Stimulated activated CD8-positive, alpha-beta memory T cell treated with anti-CD3 and anti-CD28 coated beads, Interleukin-4, amount 100 ng/mL, for 4 hours (primary cell): ENCODE measurements at regions not wholly inside any gene's neighbourhood (a gene's known extent, or its start where the extent isn't known, plus 50 kb on each side); places are given as distances from the start of the nearest gene placed in this dataset.
"Not testable (repeated sequence)": the region's sequence is repeated elsewhere in the genome, so short reads cannot be mapped to it uniquely, and the experiment has no call there.

Source experiments
- DNase-seq, 2 donors: peaks; one replicate each; pipeline ENCODE4 v3.0.0-alpha.2; 2020; ENCODE audit warnings: low read depth in 2 of 2, low spot score in 1 of 2

DNA sequence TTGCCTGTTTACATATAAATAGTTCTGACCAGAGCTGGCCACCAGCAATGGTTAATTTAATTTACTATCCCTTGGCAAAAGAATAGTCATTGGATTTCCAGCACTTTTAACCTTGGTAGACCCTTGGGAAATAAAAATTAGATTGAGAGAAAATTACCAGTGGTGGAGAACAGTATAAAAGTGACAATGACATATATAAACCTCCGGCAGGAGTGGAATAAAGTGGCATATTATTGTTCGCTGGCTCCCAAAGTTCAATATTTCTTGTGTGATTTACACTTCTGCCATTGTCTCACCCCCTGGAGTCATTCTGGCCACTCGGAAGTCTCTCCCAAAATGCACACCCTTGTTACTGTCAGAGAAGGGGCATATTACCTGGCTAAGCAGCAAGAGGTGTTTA lies 347.7 kb downstream of the NPIPA8 start:
- no peak for DNase-seq

GRCh38 chr16:17986991-17987390 lies 349.5 kb downstream of the NPIPA8 start:
- DNase-seq, result no peak

- no peak for DNase-seq
Observed at GRCh38 chr16:17984810-17985209, 351.7 kb downstream of the NPIPA8 start.

GRCh38 chr16:17983847-17984639 lies 352.5 kb downstream of the NPIPA8 start:
- DNase-seq, result no peak

DNA sequence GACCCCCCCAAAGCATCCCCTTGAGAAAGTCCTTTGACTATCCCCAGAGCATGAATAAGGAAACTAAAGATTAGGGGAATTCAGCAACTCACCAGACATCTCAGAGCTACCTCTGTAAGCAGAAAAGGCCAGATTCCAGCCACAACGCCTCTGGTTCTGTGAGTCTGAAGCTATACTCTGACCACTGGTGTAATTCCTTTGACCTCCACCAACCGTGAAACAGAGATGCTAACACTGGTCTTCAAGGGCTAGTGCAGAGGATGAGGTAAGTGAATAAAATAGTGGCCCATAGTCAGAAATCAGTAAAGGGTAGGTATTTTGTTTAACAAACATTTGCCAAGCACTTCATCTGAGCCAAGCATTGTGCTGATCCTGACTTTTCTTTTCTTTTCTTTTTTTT lies 353.4 kb downstream of the NPIPA8 start:
- DNase-seq, result no peak

GRCh38 chr16:17977260-17977659 lies 359.3 kb downstream of the NPIPA8 start:
- DNase-seq, result no peak

GRCh38 chr16:17972460-17972943 lies 364.0 kb downstream of the NPIPA8 start:
- DNase-seq, result no peak

DNA sequence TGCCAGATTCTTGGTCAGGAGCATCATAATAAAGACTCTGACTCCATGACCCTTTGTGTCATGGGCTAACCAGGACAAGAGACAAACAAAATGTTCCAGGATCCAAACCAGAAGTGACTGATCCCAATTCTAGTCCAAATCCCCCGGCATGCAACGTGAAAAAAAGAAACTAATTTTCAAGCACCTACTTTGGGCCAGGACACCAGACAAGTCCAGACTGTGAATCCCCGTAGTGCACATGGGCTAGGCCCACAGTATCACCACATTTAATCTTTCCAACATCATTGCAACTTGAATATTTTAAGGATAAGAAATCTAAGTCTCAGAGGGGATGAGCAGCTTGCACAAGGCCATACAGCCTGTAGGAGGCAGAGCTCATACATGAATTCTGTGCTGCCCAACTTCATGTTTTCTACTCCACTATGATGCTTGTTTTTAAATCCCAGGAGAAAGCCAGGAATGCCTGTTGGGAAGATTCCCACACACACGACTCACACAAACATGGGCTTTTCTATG lies 365.7 kb downstream of the NPIPA8 start:
- no peak for DNase-seq

GRCh38 chr16:17970157-17970765 lies 366.3 kb downstream of the NPIPA8 start:
- DNase-seq, result no peak

DNA sequence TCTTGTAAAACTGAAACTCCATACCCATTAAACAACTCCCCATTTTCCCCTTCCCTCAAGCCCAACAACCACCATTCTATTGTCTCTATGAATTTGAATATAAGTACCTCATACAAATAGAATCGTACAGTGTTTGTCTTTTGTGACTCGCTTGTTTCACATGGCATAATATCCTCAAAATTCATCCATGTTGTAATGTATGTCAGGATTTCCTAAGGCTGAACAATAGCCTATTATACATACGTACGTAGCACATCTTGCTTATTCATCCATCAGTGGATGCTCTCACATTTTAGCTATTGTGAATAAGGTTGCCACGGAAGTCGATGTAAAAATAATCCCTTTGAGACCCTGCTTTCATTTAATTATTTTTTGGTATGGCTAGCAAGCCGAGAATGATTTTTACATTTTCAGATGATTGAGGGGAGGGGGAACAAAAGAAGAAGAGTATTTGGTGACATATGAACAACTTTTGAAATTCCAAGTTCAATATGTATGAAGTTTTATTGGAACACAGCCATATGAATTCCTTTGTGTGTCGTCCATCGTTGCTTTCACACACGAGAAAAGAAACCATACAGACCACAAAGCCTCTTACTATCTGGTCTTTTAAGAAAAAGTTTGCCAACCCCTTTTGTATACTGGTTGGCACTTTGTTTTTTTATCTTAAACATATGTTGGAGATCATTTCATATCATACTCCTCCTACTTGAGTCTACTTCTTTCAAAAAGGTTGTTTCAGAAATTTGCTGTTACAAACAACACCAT lies 371.2 kb downstream of the NPIPA8 start:
- DNase-seq, result no peak

DNA sequence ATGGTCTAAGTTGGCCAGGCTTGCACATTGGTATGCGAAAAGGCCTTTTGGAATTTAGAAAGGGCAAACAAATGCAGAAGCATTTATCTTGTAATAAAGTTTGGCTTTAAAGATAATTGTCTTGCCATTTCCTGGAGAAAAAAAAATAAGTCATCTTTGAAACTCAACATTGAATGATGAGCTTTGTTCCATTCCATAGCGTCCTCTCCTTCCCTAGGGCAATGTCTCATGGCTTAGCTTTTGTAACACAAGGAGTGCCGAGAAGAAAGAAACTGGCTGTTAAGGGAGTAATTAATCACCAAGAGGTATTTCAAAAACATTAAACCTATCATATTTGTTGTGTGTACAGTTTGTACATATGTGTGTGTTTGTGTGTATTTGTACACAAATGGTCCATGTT lies 372.3 kb downstream of the NPIPA8 start:
- DNase-seq, result no peak

DNA sequence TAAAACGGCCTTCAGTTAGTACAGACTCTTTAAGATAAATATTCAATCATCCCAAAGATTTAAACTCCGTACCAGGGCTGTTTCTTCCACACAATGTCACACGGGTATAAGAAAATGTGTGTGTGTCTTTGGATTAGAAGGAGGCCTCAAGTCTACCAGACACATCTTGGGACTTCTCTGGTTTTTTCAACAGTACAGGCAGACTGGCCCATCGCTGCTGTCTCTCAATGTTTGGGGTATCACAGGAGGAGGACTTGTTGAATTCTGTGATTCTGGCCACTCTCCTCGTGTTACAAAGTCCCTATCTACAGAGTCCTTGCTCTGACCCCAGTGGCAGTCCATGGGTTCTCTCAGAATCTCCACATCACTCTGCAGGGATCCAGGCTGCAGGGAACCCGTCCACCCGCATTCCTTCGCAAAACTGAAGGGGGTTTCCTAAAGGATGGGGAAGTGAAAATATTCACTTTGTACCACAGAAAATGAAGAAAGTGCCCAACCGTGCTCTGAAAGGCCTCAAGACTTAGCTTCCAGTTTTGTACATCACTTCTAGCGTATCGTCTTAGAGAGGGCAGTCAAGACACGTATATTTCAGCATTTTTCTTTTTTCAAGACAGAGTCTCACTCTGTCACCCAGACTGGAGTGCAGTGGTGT lies 373.2 kb downstream of the NPIPA8 start:
- no peak for DNase-seq

GRCh38 chr16:17962726-17963125 lies 373.8 kb downstream of the NPIPA8 start:
- no peak for DNase-seq

DNA sequence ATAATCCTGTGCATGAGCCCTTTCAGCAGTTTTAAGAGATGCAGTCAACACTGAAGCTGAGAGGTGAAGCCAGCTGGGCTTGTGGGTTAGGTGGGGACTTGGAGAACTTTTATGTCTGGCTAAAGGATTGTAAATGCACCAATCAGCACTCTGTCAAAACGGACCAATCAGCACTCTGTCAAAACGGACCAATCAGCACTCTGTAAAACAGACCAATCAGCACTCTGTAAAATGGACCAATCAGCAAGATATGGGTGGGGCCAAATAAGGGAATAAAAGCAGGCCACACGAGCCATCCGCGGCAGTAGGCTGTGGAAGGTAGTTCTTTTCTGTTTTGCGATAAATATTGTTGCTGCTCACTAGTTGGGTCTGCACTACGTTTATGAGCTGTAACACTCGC lies 374.7 kb downstream of the NPIPA8 start:
- not testable (repeated sequence) for DNase-seq

- no peak for DNase-seq
Observed at GRCh38 chr16:17951378-17951777, 385.2 kb downstream of the NPIPA8 start.

DNA sequence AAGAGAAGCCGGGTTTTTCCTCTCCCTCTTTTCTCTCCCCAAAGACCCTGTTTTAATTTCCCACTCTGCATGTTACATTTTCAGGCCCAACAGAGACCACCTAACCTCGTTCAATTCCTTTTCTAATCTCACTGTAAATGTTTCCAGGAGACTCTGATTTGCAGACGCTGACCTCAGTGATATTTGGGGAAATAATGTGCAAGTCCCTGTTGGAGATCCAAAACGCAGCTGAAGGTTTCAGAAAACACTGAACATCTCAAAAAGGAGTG lies 386.6 kb downstream of the NPIPA8 start:
- no peak for DNase-seq

DNA sequence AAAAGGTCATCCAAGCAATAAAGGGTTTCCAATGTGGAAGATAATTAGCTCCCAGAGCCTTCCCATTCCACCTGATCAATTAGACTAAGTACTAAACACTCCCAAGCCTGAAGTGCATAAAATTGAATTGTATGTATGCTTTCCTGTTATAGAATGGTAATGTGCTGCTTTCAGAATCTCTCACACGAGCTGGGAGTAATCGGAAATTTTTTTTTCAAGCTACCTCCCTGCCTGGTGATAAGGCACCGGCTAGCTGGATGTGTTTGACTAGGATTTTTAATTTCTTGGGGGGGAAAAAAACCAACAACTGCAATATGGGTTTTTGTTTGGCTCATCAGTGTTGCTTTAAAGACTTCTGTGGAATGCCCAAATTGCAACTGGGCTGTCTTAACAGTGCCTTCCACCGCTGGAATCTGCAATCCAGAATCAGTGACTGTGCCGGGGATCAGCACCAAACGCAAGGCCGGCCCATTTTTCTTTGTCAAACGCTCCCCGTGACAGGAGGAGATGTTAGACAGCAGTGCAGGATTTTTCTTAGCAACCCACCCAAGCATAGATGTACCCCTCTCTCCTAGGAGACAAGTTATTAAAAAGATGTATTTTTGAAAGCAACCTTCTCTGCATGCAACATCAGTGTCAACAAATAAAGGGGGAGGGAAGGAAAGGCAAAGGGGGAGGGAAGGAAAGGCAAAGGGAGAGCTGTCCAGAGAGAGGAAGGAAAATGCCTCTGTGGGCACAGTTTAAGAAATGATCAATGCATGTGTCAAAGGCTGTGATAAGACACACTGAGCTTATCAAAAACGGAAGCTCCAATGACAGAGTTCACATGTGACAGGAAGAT lies 387.2 kb downstream of the NPIPA8 start:
- DNase-seq, result no peak

GRCh38 chr16:17947637-17948036 lies 388.9 kb downstream of the NPIPA8 start:
- DNase-seq, result no peak

- DNase-seq, result no peak
Observed at GRCh38 chr16:17947165-17947564, 389.4 kb downstream of the NPIPA8 start.

DNA sequence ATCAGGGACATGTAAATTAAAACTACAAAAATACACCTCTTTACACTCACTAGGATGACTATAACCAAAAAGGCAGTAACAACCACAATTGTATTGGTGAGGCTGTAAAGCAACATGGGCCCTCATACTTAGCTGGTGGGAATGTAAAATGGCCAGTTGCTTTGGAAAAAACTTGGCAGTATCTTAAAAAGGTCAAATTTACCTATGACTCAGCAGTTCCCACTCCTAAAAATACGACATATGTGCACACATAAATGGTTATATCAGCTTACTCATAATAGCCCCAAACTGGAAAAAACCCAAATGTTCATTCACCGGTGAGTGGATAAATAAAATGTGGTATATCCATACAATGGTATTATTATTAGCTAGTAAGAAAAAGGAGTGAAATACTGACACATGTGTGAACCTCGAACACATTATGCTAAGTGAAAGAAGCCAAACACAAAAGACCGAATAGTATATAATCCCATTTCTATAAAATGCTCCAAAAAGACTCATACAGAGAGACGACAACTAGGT lies 391.4 kb downstream of the NPIPA8 start:
- DNase-seq, result no peak
